ENCODE measurements at regions not wholly inside any gene's neighbourhood (a gene's known extent, or its start where the extent isn't known, plus 50 kb on each side); places are given as distances from the start of the nearest gene placed in this dataset.

DNA sequence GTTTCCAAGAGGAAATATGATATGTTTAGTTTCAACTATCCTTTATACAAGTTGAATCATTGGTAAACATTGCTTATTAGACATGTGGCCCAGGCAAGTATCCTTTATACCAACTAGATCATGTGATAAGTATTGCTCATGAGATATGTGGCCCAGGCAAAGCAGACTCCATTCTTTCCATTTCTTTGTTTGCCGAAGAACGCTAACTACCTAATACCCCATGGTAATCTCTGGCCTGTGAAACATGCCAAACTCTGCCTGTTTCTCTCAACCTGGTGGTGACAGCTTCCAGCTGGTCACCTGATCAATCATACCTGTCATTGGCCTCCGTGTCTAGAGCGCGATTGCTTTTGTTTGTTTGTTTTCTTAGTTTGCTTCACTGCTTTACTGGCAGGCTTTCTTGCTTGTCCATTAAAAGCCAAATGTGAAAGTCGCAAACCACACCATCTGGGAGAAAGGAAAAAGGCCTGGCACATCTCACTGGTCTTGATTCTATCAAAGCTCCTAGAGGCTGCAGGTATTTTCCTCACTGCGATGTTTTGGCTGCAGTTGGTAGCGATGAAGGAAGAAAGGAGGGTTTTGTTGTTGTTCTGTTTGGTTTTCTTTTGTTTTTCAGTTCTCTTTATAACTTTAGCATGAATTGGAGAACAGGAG lies 686.2 kb downstream of the KCNJ2 start:
- TF ChIP-seq, protein P1, sequence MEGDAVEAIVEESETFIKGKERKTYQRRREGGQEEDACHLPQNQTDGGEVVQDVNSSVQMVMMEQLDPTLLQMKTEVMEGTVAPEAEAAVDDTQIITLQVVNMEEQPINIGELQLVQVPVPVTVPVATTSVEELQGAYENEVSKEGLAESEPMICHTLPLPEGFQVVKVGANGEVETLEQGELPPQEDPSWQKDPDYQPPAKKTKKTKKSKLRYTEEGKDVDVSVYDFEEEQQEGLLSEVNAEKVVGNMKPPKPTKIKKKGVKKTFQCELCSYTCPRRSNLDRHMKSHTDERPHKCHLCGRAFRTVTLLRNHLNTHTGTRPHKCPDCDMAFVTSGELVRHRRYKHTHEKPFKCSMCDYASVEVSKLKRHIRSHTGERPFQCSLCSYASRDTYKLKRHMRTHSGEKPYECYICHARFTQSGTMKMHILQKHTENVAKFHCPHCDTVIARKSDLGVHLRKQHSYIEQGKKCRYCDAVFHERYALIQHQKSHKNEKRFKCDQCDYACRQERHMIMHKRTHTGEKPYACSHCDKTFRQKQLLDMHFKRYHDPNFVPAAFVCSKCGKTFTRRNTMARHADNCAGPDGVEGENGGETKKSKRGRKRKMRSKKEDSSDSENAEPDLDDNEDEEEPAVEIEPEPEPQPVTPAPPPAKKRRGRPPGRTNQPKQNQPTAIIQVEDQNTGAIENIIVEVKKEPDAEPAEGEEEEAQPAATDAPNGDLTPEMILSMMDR (IDR thresholded peaks at IDR 0.05; ENCODE audit: insufficient read depth, low read length, poor library complexity, severe bottlenecking), result no peak
- TF ChIP-seq EZH2phosphoT487 (conservative IDR thresholded peaks at IDR 0.05; ENCODE audit: low read length), result no peak
